ENCODE measurements at regions not wholly inside any gene's neighbourhood (a gene's known extent, or its start where the extent isn't known, plus 50 kb on each side); places are given as distances from the start of the nearest gene placed in this dataset.

DNA sequence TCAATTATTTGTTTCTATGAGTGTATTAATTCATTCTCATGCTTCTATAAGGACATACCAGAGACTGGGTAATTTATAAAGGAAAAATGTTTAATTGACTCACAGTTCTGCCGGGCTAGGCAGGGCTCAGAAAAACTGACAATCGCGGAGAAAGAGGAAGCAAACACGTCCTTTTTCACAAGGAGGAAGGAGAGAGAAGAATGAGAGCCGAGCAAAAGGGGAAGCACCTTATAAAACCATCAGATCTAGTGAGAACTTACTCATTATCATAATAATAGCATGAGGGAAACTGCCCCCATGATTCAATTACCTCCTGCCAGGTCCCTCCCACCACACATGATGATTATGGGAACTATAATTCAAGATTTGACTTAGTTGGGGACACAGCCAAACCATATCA lies 294.0 kb downstream of the DSC3 start:
- H2BK20ac ChIP-seq (ENCODE audit: low read length), result no peak overlapping the region
- no peak overlapping the region for H3K9ac ChIP-seq (replicated peaks in 1 of 4; ENCODE audit: extremely low read depth in 1 of 4, low read depth in 3 of 4, low read length in 3 of 4)
- no peak overlapping the region for H2BK12ac ChIP-seq (ENCODE audit: low read depth, low read length)
- H2AFZ ChIP-seq (ENCODE audit: low read length), result no peak overlapping the region
- no peak for DNase-seq (ENCODE audit: low read depth in 1 of 2, low spot score in 2 of 2)
- H3K23me2 ChIP-seq (ENCODE audit: low read depth, low read length), result no peaks in the 10 kb centered on the region
- no peaks in the 10 kb centered on the region for H3K9me3 ChIP-seq (ENCODE audit: insufficient read depth in 2 of 2, low read depth in 1 of 2, low read length in 1 of 2)
- H4K91ac ChIP-seq (replicated peaks; ENCODE audit: insufficient read length, low read length), result no peak overlapping the region
- H3K4me2 ChIP-seq (ENCODE audit: insufficient read depth in 1 of 2, low read depth in 2 of 2, low read length in 2 of 2), result no peak overlapping the region
- no peak overlapping the region for H3K4me3 ChIP-seq (ENCODE audit: extremely low read depth in 1 of 4, insufficient read depth in 2 of 4, low read depth in 3 of 4, low read length in 4 of 4)
- H3K18ac ChIP-seq (ENCODE audit: extremely low read depth, low read length), result no peak overlapping the region
- H3K27me3 ChIP-seq (replicated peaks in 1 of 4; ENCODE audit: control insufficient read depth in 3 of 4, extremely low read depth in 1 of 4, insufficient read depth in 3 of 4, low read length in 3 of 4), result no peaks in the 10 kb centered on the region
- H3K56ac ChIP-seq (replicated peaks; ENCODE audit: insufficient read length, low read depth, low read length), result no peak overlapping the region
- WGBS, 2 experiments (ENCODE audit: extremely low coverage in 1 of 2, insufficient coverage in 1 of 2, insufficient read length in 1 of 2, insufficient replicate concordance in 2 of 2, low coverage in 1 of 2, low lambda C conversion rate in 2 of 2, missing lambda C conversion rate in 1 of 2), result 62% methylated on average over 5 of the region's 5 CpGs; no CpG with 5 or more reads in 1 of the 2 experiments
- H2BK120ac ChIP-seq (replicated peaks; ENCODE audit: low read depth, low read length), result no peak overlapping the region
- no peak overlapping the region for H3K14ac ChIP-seq (ENCODE audit: insufficient read length)
- H4K8ac ChIP-seq (ENCODE audit: extremely low read depth, insufficient read depth, low read length), result no peak overlapping the region
- no peak overlapping the region for H2BK5ac ChIP-seq (ENCODE audit: low read depth, low read length)
- no peak for FAIRE-seq
- H3K4ac ChIP-seq (replicated peaks; ENCODE audit: insufficient read length, low read depth, low read length), result no peak overlapping the region
- H2BK15ac ChIP-seq (ENCODE audit: low read length), result no peak overlapping the region
- no peaks in the 10 kb centered on the region for H3K79me2 ChIP-seq (ENCODE audit: control insufficient read depth in 1 of 2, insufficient read depth in 2 of 2, low read length in 2 of 2)
- no peak overlapping the region for H3K27ac ChIP-seq (ENCODE audit: low read depth, low read length)
- H4K5ac ChIP-seq (ENCODE audit: insufficient read length, low read depth, low read length), result no peak overlapping the region
- POLR2A ChIA-PET (ENCODE audit: partially characterized antibody), result no interaction called here
- H3K79me1 ChIP-seq (ENCODE audit: low read depth, low read length), result no peaks in the 10 kb centered on the region
- CTCF ChIA-PET (ENCODE audit: partially characterized antibody), result no interaction called here
- no peaks in the 10 kb centered on the region for H4K20me1 ChIP-seq (replicated peaks in 1 of 2; ENCODE audit: control insufficient read depth in 1 of 2, insufficient read depth in 2 of 2, low read length in 2 of 2)
- H3K4me1 ChIP-seq (replicated peaks in 1 of 4; ENCODE audit: control insufficient read depth in 3 of 4, insufficient read depth in 4 of 4, low read length in 3 of 4), result no peaks in the 10 kb centered on the region
- no peak overlapping the region for H3K23ac ChIP-seq (ENCODE audit: insufficient read length)
- H3K36me3 ChIP-seq (ENCODE audit: control insufficient read depth in 2 of 4, insufficient read depth in 4 of 4, low read length in 3 of 4), result no peaks in the 10 kb centered on the region
- no peak overlapping the region for H2AK5ac ChIP-seq (ENCODE audit: low read depth, low read length)
- TF ChIP-seq NRF1 (IDR thresholded peaks at IDR 0.05; ENCODE audit: low read depth, low read length) (no peak), SP1 (IDR thresholded peaks at IDR 0.05; ENCODE audit: low read depth, low read length) (no peak), FOSL1 (IDR thresholded peaks at IDR 0.05; ENCODE audit: insufficient read depth, low read depth, low read length) (no peak), ATF3 (IDR thresholded peaks at IDR 0.05; ENCODE audit: insufficient read depth, low read depth, low read length) (no peak), SRF (IDR thresholded peaks at IDR 0.05; ENCODE audit: low read depth, low read length) (no peak), NANOG (IDR thresholded peaks at IDR 0.05; ENCODE audit: insufficient read depth, low read depth, low read length, poor library complexity, severe bottlenecking) (no peak), ASH2L (IDR thresholded peaks at IDR 0.05; ENCODE audit: low read length) (no peak), HDAC2 (IDR thresholded peaks at IDR 0.05; ENCODE audit: borderline replicate concordance in 1 of 2, low read depth in 2 of 2, low read length in 2 of 2) (no peak), SUZ12 (IDR thresholded peaks at IDR 0.05; ENCODE audit: low read length) (no peak), SIRT6 (IDR thresholded peaks at IDR 0.05; ENCODE audit: low read length) (no peak), SIX5 (IDR thresholded peaks at IDR 0.05; ENCODE audit: low read depth, low read length) (no peak)
